VCaP (cell line): ENCODE measurements at regions not wholly inside any gene's neighbourhood (a gene's known extent, or its start where the extent isn't known, plus 50 kb on each side); places are given as distances from the start of the nearest gene placed in this dataset.

Experiments
- H3K27ac ChIP-seq: fragments of 450-650 bp; 2 replicates; pipeline ENCODE4 v1.5.1; 2017
- CTCF ChIP-seq: fragments of 450-650 bp; conservative IDR thresholded peaks from 2 replicates; pipeline ENCODE4 v1.5.1; 2017; ENCODE audit warnings: mild to moderate bottlenecking, moderate library complexity

DNA sequence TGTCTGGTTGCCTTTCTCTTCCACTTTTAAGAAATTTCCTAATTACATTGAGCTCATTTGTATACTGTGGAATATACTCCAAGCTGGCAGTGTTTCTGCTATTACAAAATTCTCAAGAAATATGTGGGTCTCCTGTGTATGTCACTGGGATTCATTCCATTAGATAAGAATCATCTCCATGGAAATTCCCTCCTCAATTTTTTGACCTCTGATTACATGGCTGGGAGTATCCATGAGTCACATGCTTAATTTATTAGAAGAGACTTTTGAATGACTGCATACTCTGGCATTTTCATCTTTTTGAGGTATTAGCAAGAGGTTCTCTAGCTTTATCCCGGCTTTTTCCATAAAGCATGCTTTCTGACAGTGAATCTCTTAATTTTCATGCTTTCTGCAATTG lies 665.5 kb upstream of the CNTNAP5 start:
- no peak for TF ChIP-seq CTCF
- H3K27ac ChIP-seq, result no peak overlapping the region

DNA sequence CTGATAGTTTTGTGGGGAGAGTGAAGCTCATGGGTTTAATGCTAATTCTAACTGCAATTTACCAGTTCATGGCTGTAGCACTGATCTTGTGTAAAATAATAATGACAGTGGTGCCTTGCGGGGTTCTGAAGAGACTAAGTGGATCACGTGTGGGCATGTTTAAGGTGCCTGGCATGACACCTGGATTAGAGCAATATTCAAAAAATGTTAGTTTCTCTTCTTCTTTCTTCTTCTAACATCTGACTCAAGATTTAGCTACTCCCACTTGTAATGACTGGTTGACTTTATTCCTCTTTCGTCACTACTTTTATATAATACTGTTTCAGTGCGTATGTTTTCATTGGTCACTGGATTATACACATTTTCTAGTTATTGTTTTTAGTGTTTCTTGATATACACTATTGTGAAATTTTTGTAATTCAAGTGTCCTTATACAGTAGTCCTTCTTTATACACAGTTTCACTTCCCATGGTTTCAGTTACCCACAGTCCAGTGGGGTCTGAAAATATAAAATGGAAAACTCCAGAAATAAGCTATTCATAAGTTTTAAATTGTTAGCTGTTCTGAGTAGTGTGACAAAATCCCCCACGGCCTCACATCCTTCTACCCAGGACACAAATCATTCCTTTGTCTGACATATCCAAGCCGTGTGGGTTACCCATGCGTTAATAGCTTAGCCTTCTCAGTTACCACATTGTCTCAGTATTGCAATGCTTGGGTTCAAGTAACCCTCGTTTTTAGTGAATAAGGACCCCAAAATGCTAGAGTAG lies 662.2 kb upstream of the CNTNAP5 start:
- TF ChIP-seq CTCF, result no peak

GRCh38 chr2:123363826-123364225 lies 661.3 kb upstream of the CNTNAP5 start:
- no peak for TF ChIP-seq CTCF
- H3K27ac ChIP-seq, result no peak overlapping the region

More for the DNA sequence above, 662.2 kb upstream of the CNTNAP5 start:
- no peak overlapping the region for H3K27ac ChIP-seq

GRCh38 chr2:123364243-123364896 lies 660.7 kb upstream of the CNTNAP5 start:
- H3K27ac ChIP-seq, result no peak overlapping the region
- no peak for TF ChIP-seq CTCF

- no peak overlapping the region for H3K27ac ChIP-seq
- TF ChIP-seq CTCF, result no peak
These were observed 658.7 kb upstream of the CNTNAP5 start for GRCh38 chr2:123366239-123366837.

- TF ChIP-seq CTCF, result no peak
- no peak overlapping the region for H3K27ac ChIP-seq
These were observed 654.9 kb upstream of the CNTNAP5 start for GRCh38 chr2:123370186-123370585.

DNA sequence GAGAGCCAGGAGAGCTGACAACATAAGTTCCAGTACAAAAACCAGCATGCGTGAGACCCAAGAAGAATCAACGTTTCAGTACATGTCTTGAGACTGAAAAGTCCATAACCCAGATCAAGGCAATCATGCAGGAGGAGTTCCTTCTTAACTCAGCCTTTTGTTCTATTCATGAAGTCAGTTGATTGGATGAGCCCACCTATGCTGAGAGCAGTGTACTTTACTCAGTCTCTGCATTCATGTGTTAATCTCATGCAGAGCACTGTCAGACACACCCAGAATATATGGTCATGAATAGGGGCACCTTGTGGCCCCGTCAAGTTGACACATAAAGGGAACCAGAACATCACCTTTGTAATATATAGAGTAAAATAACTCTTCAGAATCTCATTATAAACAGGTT lies 653.6 kb upstream of the CNTNAP5 start:
- no peak for TF ChIP-seq CTCF
- H3K27ac ChIP-seq, result no peak overlapping the region
